A549 (cell line): ENCODE measurements at regions not wholly inside any gene's neighbourhood (a gene's known extent, or its start where the extent isn't known, plus 50 kb on each side); places are given as distances from the start of the nearest gene placed in this dataset.

Experiments
- CTCF ChIP-seq: fragments of >200 bp; sonication (Bioruptor Twin); formaldehyde crosslinking; IDR thresholded peaks from 3 replicates; pipeline ENCODE4 v1.5.1; 2016
- EP300 ChIP-seq, 2 experiments: fragments of >200 bp; sonication (Bioruptor Twin); formaldehyde crosslinking; IDR thresholded peaks; 2 replicates in 1 of 2; 3 replicates in 1 of 2; pipeline ENCODE4 v1.6.1; 2016 to 2017
- NFE2L2 ChIP-seq: fragments of 150-350 bp; conservative IDR thresholded peaks from 2 replicates; pipeline ENCODE4 v1.6.1; 2014; ENCODE audit warnings: low read length
- TF ChIP-seq, protein P1 (sequence below): fragments of 200-600 bp; sonication (generic); IDR thresholded peaks from 2 replicates; pipeline ENCODE4 v1.6.1; 2016; ENCODE audit warnings: antibody characterized with exemption, mild to moderate bottlenecking, moderate library complexity
- TF ChIP-seq, protein P2 (sequence below): fragments of 250-450 bp; sonication (Bioruptor Pico); IDR thresholded peaks from 2 replicates; pipeline ENCODE4 v1.5.0; 2021; ENCODE audit warnings: mild to moderate bottlenecking, moderate library complexity, borderline replicate concordance

DNA sequence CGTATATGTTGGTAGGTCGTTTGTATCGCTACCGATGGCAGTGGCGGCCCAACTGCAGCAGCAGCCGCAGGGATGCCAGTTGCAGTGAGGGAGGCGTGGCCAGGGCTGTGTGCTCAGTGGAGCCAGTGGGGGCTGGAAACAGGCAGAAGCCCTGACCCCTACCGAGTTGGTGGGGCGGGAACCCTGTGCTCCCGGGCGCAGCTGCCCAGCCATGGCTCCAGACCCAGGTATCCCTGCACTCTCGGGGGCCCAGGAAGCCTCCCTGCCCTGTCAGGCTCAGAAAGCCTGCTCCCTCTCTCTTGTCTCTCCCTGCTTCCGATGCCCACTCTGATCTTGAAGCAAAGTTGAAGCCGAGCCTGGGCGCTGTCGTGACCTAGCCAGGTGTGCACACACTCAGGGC is 78.6 kb upstream of the ITGB1 start:
- TF ChIP-seq EP300 (IDR thresholded peaks at IDR 0.05), result no peak
- TF ChIP-seq, protein P1, sequence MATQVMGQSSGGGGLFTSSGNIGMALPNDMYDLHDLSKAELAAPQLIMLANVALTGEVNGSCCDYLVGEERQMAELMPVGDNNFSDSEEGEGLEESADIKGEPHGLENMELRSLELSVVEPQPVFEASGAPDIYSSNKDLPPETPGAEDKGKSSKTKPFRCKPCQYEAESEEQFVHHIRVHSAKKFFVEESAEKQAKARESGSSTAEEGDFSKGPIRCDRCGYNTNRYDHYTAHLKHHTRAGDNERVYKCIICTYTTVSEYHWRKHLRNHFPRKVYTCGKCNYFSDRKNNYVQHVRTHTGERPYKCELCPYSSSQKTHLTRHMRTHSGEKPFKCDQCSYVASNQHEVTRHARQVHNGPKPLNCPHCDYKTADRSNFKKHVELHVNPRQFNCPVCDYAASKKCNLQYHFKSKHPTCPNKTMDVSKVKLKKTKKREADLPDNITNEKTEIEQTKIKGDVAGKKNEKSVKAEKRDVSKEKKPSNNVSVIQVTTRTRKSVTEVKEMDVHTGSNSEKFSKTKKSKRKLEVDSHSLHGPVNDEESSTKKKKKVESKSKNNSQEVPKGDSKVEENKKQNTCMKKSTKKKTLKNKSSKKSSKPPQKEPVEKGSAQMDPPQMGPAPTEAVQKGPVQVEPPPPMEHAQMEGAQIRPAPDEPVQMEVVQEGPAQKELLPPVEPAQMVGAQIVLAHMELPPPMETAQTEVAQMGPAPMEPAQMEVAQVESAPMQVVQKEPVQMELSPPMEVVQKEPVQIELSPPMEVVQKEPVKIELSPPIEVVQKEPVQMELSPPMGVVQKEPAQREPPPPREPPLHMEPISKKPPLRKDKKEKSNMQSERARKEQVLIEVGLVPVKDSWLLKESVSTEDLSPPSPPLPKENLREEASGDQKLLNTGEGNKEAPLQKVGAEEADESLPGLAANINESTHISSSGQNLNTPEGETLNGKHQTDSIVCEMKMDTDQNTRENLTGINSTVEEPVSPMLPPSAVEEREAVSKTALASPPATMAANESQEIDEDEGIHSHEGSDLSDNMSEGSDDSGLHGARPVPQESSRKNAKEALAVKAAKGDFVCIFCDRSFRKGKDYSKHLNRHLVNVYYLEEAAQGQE, result no peak
- TF ChIP-seq CTCF, result no peak
- TF ChIP-seq, protein P2, sequence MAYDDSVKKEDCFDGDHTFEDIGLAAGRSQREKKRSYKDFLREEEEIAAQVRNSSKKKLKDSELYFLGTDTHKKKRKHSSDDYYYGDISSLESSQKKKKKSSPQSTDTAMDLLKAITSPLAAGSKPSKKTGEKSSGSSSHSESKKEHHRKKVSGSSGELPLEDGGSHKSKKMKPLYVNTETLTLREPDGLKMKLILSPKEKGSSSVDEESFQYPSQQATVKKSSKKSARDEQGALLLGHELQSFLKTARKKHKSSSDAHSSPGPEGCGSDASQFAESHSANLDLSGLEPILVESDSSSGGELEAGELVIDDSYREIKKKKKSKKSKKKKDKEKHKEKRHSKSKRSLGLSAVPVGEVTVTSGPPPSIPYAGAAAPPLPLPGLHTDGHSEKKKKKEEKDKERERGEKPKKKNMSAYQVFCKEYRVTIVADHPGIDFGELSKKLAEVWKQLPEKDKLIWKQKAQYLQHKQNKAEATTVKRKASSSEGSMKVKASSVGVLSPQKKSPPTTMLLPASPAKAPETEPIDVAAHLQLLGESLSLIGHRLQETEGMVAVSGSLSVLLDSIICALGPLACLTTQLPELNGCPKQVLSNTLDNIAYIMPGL (CRISPR knock-in tag), result no peak
- no peak for TF ChIP-seq NFE2L2
